HL-60 (cell line): ENCODE measurements at regions not wholly inside any gene's neighbourhood (a gene's known extent, or its start where the extent isn't known, plus 50 kb on each side); places are given as distances from the start of the nearest gene placed in this dataset.

ENCODE experiments used
- DNase-seq, 2 experiments: peaks; one replicate each; pipeline ENCODE4 v3.0.0-alpha.2; 2010 to 2020; ENCODE audit warnings: low read depth in 1 of 2, low spot score in 1 of 2
- H3K27ac ChIP-seq: fragments of 250-450 bp; sonication (Bioruptor Pico); replicated peaks from 2 replicates; pipeline ENCODE4 v1.5.1; 2020; ENCODE audit warnings: mild to moderate bottlenecking, moderate library complexity
- H3K27me3 ChIP-seq: fragments of 250-450 bp; sonication (Bioruptor Pico); 2 replicates; pipeline ENCODE4 v1.5.1; 2021; ENCODE audit warnings: mild to moderate bottlenecking, moderate library complexity; ENCODE audit not compliant: insufficient read depth, poor library complexity, severe bottlenecking
- H3K4me3 ChIP-seq: replicated peaks from 2 replicates; pipeline ENCODE4 v1.5.1; 2011; ENCODE audit warnings: mild to moderate bottlenecking, control low read depth, low read length; ENCODE audit not compliant: insufficient read depth
- GABPA ChIP-seq: IDR thresholded peaks from 2 replicates; pipeline ENCODE4 v1.6.1; 2012; ENCODE audit warnings: low read depth
- POLR2AphosphoS5 ChIP-seq: IDR thresholded peaks from 2 replicates; pipeline ENCODE4 v1.6.1; 2012; ENCODE audit warnings: low read depth
- SPI1 ChIP-seq: IDR thresholded peaks from 2 replicates; pipeline ENCODE4 v1.6.1; 2012; ENCODE audit warnings: low read depth, mild to moderate bottlenecking, borderline replicate concordance
- TF ChIP-seq, protein P1 (sequence below): IDR thresholded peaks from one replicate; pipeline ENCODE4 v1.5.1; 2011; ENCODE audit warnings: low read length, control low read depth, inconsistent platforms; ENCODE audit not compliant: insufficient read depth
- TF ChIP-seq, protein P2 (sequence below): IDR thresholded peaks from 2 replicates; pipeline ENCODE4 v1.6.1; 2012; ENCODE audit warnings: low read depth; ENCODE audit not compliant: insufficient replicate concordance

DNA sequence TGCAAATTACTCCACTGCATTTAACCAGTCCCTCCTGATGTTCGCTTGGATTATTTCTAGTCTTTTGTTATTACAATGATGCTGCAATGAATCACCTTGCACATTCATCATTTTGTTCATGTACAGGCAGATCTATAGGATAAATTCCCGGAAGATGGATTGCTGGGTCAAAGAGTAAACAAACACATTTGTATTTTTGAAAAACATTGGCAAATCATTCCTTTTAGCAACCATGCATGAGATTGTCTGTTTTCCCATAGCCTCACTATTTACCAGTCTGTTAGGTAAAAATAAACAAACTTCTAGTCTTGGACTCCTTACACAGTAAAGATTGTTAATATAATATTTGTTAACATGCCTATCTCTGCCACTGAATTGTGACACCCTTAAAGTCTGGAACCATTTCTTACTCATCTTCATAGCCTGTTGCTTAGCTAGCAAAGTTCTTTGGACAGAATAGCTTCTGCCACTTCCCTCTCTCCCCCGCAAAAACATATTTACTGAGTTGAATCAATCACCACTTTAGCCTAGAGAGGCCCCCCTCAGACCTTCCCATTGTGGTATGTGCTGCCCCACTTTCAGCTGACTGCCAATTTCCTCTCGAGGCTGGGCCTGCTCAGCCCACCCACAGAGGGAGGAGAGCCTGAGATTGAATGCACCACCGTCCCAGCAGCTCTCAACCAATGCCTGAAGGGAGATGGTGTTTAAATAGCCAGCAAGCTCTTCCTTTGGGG lies 108.4 kb upstream of the ATXN3L start:
- Histone ChIP-seq H3K27ac (no peak overlapping the region), H3K4me3 (no peak overlapping the region), H3K27me3 (no peaks in the 10 kb centered on the region)
- TF ChIP-seq GABPA = no peak
- no peak for DNase-seq

DNA sequence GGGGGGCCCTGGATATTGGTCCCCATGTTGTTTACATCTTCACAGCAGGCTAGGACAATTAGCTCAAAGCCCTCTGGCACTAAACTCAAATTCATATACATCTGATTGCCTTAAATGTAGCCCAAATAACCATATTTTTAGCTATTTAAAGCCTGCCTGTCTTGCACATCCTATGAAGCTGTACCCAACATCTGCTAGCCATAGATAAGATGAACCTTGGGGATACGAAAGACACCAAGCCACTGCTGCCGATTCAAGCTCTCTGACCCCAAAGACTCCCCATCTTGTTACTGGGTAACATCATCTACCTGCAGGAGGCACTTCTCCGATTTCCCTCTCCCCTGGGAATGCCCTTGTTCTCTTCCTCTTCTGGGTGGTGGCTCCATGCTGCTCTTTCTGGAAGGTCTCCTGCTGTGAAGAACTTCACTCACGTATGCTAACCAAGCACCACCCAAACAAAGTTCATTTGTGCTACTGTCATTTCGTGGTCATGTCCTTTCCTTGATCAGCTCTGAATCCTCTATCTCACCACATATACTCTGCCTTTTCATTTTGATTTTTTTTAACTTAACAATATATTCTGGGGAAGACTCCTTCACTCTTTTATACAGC lies 107.7 kb upstream of the ATXN3L start:
- Histone ChIP-seq H3K27me3 (no peaks in the 10 kb centered on the region), H3K4me3 (no peak overlapping the region), H3K27ac (no peak overlapping the region)
- no peak for DNase-seq
- TF ChIP-seq POLR2AphosphoS5 (no peak), GABPA (no peak), SPI1 (no peak)
- TF ChIP-seq, protein P1, sequence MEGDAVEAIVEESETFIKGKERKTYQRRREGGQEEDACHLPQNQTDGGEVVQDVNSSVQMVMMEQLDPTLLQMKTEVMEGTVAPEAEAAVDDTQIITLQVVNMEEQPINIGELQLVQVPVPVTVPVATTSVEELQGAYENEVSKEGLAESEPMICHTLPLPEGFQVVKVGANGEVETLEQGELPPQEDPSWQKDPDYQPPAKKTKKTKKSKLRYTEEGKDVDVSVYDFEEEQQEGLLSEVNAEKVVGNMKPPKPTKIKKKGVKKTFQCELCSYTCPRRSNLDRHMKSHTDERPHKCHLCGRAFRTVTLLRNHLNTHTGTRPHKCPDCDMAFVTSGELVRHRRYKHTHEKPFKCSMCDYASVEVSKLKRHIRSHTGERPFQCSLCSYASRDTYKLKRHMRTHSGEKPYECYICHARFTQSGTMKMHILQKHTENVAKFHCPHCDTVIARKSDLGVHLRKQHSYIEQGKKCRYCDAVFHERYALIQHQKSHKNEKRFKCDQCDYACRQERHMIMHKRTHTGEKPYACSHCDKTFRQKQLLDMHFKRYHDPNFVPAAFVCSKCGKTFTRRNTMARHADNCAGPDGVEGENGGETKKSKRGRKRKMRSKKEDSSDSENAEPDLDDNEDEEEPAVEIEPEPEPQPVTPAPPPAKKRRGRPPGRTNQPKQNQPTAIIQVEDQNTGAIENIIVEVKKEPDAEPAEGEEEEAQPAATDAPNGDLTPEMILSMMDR = no peak
- TF ChIP-seq, protein P2, sequence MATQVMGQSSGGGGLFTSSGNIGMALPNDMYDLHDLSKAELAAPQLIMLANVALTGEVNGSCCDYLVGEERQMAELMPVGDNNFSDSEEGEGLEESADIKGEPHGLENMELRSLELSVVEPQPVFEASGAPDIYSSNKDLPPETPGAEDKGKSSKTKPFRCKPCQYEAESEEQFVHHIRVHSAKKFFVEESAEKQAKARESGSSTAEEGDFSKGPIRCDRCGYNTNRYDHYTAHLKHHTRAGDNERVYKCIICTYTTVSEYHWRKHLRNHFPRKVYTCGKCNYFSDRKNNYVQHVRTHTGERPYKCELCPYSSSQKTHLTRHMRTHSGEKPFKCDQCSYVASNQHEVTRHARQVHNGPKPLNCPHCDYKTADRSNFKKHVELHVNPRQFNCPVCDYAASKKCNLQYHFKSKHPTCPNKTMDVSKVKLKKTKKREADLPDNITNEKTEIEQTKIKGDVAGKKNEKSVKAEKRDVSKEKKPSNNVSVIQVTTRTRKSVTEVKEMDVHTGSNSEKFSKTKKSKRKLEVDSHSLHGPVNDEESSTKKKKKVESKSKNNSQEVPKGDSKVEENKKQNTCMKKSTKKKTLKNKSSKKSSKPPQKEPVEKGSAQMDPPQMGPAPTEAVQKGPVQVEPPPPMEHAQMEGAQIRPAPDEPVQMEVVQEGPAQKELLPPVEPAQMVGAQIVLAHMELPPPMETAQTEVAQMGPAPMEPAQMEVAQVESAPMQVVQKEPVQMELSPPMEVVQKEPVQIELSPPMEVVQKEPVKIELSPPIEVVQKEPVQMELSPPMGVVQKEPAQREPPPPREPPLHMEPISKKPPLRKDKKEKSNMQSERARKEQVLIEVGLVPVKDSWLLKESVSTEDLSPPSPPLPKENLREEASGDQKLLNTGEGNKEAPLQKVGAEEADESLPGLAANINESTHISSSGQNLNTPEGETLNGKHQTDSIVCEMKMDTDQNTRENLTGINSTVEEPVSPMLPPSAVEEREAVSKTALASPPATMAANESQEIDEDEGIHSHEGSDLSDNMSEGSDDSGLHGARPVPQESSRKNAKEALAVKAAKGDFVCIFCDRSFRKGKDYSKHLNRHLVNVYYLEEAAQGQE = no peak

DNA sequence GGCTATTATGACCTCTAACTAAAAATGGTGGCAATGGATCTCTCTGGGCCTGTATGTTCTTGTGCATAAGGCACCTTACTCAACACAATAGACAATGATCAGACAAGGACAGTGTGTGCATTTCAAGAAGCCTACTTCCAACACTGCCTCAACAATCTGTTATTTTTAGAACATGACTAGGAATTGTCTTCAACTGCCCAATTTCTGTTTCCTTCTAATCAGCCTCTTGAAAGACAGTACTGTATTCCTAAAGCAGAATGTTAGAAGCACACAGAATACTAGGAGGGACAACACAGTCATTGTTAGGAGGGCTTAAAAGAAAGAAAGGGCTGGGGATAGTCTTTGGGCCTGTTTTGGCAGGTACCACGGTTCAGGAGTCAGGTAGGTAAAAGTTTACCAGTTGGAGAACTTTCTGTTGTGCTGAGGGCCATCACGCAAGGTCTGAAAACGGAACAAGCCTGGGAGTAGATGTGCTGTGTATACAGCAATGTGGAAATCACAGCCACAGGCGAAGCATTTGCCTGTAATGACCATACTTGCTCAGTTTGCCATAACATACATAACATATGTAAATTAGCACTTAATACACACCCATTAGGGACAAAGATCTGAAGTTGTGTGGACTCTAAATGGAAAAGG lies 100.8 kb upstream of the ATXN3L start:
- Histone ChIP-seq H3K27me3 (no peaks in the 10 kb centered on the region), H3K4me3 (no peak overlapping the region), H3K27ac (no peak overlapping the region)
- TF ChIP-seq POLR2AphosphoS5 = no peak
- TF ChIP-seq, protein P1 = no peak
- TF ChIP-seq GABPA = no peak
- TF ChIP-seq SPI1 = no peak
- TF ChIP-seq, protein P2 = no peak
- no peak for DNase-seq

DNA sequence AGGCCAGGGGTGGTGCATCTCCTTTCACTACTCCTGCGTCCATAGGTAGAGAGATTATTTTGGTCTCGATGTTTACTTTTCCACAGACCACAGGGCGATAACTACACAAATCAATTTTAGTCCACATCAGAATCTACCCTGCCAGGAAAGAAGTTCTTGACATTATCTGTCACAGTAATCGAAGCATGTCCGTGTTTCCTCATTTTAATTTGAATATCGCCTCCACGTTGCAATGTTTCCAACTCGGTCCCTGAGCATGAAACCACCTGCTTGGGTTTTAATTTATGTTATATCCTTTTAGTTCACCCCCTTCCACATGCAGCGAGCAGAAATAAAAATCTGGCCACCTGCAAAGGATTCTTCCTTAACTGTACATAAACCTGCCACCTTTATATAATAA lies 100.1 kb upstream of the ATXN3L start:
- Histone ChIP-seq H3K4me3 (no peak overlapping the region), H3K27ac (no peak overlapping the region), H3K27me3 (no peaks in the 10 kb centered on the region)
- no peak for DNase-seq
- TF ChIP-seq, protein P1 = no peak
- no peak for TF ChIP-seq SPI1
